Suprapubic skin (tissue), 4 donors: ENCODE measurements at regions not wholly inside any gene's neighbourhood (a gene's known extent, or its start where the extent isn't known, plus 50 kb on each side); places are given as distances from the start of the nearest gene placed in this dataset.
A peak's percentile ranks its signal among the peaks of the same experiment; 100 is the strongest.

ENCODE experiments used
- DNase-seq, 2 donors: peaks; one replicate each; pipeline ENCODE4 v3.0.0-alpha.2; 2019; ENCODE audit warnings: low spot score in 2 of 2
- H3K27ac ChIP-seq: fragments of 200-600 bp; sonication (generic); one replicate; pipeline ENCODE4 v1.5.1; 2019
- H3K27me3 ChIP-seq: fragments of 200-600 bp; sonication (generic); one replicate; pipeline ENCODE4 v1.5.1; 2019
- H3K36me3 ChIP-seq: fragments of 200-600 bp; sonication (generic); one replicate; pipeline ENCODE4 v1.5.1; 2019
- H3K4me1 ChIP-seq: fragments of 200-600 bp; sonication (generic); one replicate; pipeline ENCODE4 v1.5.1; 2019
- H3K4me3 ChIP-seq: fragments of 200-600 bp; sonication (generic); one replicate; pipeline ENCODE4 v1.5.1; 2019; ENCODE audit warnings: mild to moderate bottlenecking
- H3K9me3 ChIP-seq: fragments of 200-600 bp; sonication (generic); one replicate; pipeline ENCODE4 v1.5.1; 2019
- EP300 ChIP-seq: sonication (generic); formaldehyde crosslinking; IDR thresholded peaks from one replicate; pipeline ENCODE4 v1.6.1; 2017; ENCODE audit warnings: antibody characterized with exemption
- POLR2A ChIP-seq, 2 donors: fragments of 450-650 bp; IDR thresholded peaks; one replicate each; pipeline ENCODE4 v1.6.1; 2017; ENCODE audit warnings: antibody characterized with exemption in 2 of 2, mild to moderate bottlenecking in 2 of 2, moderate library complexity in 2 of 2
- POLR2AphosphoS5 ChIP-seq, 3 donors: sonication (generic); formaldehyde crosslinking; IDR thresholded peaks; one replicate each; pipeline ENCODE4 v1.6.1; 2017; ENCODE audit warnings: antibody characterized with exemption in 3 of 3
- WGBS: methylation state at CpG from one replicate; pipeline ENCODE4 v1.1.5; 2018; 5-methylcytosine and 5-hydroxymethylcytosine counted together
- TF ChIP-seq, protein P1 (sequence below), 2 donors: fragments of 200-600 bp in 1 of 2; fragments of 450-650 bp in 1 of 2; sonication (generic) in 1 of 2; IDR thresholded peaks; one replicate each; pipeline ENCODE4 v1.5.1; 2016 to 2019; ENCODE audit warnings: antibody characterized with exemption in 2 of 2, mild to moderate bottlenecking in 1 of 2, moderate library complexity in 1 of 2

DNA sequence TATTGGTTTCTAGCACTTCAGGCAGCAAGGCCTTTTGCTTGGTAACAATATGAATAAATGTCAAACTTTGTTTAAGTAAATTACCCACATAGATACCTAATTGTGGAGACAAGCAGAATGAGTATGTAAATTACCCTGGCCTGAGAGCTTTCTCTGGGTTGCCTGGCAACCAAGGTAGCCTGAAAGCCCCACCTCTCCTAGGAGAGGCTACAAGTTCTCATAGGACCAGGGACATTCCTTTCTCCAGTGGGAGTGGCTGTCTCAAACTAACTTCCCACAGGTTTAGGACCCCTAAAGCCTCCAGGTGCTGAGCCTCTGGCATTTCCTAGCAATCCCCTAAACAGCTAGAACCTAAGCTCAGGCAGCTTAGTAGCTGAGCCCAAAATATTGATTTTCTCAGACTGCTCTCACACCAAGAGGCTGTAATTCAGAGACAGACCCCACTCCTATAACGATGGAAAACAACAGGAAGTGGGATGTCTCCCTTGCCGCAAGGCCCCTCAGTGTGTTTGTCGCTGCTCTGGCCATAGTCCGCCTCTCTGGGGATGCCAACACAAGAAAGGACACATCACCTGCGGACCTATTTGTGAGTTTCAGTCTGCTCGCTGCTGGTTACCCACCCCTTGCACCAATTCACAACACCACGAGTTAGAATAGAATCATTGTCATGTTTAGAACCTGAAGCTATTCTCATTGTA is 207.3 kb downstream of the DLEU7 start:
- DNase-seq = no peak
- Histone ChIP-seq H3K27me3 (no peaks in the 10 kb centered on the region), H3K9me3 (no peaks in the 10 kb centered on the region), H3K4me3 (no peak overlapping the region), H3K27ac (peak overlapping the region; percentile 61), H3K36me3 (no peaks in the 10 kb centered on the region), H3K4me1 (peaks cover 6% of the 10 kb centered on the region)
- TF ChIP-seq POLR2A (IDR thresholded peaks at IDR 0.05) (no peak), POLR2AphosphoS5 (IDR thresholded peaks at IDR 0.05) (no peak), EP300 (no peak)
- TF ChIP-seq, protein P1, sequence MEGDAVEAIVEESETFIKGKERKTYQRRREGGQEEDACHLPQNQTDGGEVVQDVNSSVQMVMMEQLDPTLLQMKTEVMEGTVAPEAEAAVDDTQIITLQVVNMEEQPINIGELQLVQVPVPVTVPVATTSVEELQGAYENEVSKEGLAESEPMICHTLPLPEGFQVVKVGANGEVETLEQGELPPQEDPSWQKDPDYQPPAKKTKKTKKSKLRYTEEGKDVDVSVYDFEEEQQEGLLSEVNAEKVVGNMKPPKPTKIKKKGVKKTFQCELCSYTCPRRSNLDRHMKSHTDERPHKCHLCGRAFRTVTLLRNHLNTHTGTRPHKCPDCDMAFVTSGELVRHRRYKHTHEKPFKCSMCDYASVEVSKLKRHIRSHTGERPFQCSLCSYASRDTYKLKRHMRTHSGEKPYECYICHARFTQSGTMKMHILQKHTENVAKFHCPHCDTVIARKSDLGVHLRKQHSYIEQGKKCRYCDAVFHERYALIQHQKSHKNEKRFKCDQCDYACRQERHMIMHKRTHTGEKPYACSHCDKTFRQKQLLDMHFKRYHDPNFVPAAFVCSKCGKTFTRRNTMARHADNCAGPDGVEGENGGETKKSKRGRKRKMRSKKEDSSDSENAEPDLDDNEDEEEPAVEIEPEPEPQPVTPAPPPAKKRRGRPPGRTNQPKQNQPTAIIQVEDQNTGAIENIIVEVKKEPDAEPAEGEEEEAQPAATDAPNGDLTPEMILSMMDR (IDR thresholded peaks at IDR 0.05) = no peak
- WGBS = 87% methylated on average over 7 of the region's 7 CpGs

DNA sequence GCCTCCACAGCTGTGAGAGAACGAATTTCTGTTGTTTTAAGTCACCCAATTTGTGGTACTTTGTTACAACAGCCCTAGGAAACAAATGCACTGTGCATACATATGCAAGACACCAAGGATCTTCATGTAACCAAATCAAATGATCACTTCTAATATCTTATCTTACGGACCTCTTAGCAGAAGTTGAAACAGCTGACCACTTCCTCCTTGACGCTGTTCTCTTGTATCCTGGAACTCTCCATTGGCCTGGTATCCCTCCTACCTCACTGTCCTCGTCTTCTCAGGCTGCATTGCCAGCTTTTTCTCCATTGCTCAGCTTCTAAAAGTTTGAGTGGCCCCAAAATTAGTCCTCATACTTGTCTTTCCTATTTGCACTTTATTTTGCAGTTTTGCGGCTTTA is 200.4 kb downstream of the DLEU7 start:
- no peak for TF ChIP-seq POLR2AphosphoS5 (IDR thresholded peaks at IDR 0.05)
- no peak for TF ChIP-seq EP300
- no peak for TF ChIP-seq POLR2A (IDR thresholded peaks at IDR 0.05)
- TF ChIP-seq, protein P1 (IDR thresholded peaks at IDR 0.05) = no peak
- Histone ChIP-seq H3K27ac (no peak overlapping the region), H3K27me3 (no peaks in the 10 kb centered on the region), H3K4me1 (no peaks in the 10 kb centered on the region), H3K36me3 (no peaks in the 10 kb centered on the region), H3K9me3 (no peaks in the 10 kb centered on the region), H3K4me3 (no peak overlapping the region)
- 85% methylated on average over 5 of the region's 5 CpGs for WGBS
- DNase-seq = no peak

DNA sequence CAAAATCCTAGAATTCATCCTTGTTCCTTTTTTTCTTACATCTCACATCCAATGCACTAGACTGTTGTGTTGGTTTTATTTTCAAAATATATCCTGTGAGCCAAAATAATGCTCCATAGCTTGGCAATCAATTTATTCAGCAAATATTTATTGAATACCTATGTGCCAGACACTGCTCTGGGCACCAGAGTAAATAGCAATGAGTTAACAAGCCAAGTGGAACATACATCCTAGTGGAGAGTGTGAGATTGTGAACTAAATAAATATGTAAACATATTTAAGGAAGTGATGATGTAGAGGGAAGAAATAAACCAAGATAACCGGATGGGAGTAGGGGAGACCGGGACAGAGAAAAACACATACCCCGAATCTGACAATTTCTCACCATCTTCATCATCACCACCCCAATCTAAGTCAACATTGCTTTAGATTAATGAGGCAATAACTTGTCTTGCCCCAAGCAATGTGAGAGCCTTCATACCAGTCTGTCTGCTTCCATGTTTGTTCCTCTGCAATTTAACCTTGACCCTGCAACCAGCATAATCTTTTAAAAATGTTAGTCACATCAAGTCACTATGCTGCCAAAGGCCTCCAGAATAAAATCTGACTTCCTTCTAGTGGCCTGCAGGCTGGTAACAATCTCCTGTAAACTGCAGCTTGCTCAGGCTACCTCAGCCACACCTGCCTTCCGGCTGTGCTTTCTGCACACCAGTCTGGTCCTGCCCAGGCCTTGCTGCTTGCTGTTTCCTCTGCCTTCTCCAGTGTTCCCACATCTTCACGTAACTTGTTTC is 199.2 kb downstream of the DLEU7 start:
- Histone ChIP-seq H3K27ac (no peak overlapping the region), H3K36me3 (no peaks in the 10 kb centered on the region), H3K4me3 (no peak overlapping the region), H3K9me3 (no peaks in the 10 kb centered on the region), H3K27me3 (no peaks in the 10 kb centered on the region), H3K4me1 (no peaks in the 10 kb centered on the region)
- TF ChIP-seq POLR2AphosphoS5 (IDR thresholded peaks at IDR 0.05) (no peak), EP300 (no peak), POLR2A (IDR thresholded peaks at IDR 0.05) (no peak)
- TF ChIP-seq, protein P1 (IDR thresholded peaks at IDR 0.05) = no peak
- 73% methylated on average over 5 of the region's 5 CpGs for WGBS
- no peak for DNase-seq

DNA sequence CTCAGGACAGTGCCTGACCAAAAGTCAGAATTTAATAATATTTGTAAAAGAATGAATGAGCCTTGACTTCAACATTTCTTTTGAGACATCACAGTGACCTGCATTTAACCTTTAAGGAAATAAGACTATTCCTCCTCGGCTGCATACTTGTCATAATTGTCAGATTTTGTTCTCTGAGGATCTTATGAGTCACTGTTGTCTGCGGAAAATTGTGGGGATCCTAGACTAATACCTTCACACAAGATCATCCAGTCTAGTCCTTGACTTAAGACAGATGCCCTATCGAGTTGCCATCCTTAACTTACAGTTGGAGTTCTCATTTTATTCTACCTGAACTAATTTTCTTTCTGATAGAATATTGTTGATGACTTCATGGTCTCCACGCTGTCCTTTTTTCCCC is 198.4 kb downstream of the DLEU7 start:
- H3K27me3 ChIP-seq = no peaks in the 10 kb centered on the region
- no peak for DNase-seq
- H3K36me3 ChIP-seq = no peaks in the 10 kb centered on the region
- H3K9me3 ChIP-seq = no peaks in the 10 kb centered on the region
- no peak overlapping the region for H3K4me3 ChIP-seq
- TF ChIP-seq EP300 (no peak), POLR2A (IDR thresholded peaks at IDR 0.05) (no peak), POLR2AphosphoS5 (IDR thresholded peaks at IDR 0.05) (no peak)
- TF ChIP-seq, protein P1 (IDR thresholded peaks at IDR 0.05) = no peak
- 74% methylated on average over 4 of the region's 4 CpGs for WGBS
- H3K27ac ChIP-seq = no peak overlapping the region
- H3K4me1 ChIP-seq = no peaks in the 10 kb centered on the region

DNA sequence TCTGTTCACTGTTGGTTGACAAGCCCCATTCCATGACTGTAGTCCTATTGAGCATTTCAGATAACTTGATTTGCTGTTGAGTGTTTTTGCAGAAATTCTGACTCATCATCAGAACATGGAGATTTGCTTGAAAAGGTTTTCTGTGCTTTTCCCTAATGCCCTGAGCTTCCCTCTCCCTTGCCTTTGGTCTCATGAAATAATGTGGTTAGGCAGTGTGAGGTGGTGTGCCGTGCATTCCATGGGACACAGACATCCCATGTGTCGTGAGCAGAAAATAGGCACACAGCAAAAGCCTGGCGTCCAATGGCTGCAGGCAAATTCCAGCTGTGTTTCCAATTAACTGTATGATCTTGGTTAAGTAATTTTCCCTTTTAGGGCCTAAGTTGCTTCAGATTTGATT is 197.4 kb downstream of the DLEU7 start:
- Histone ChIP-seq H3K9me3 (no peaks in the 10 kb centered on the region), H3K27ac (no peak overlapping the region), H3K27me3 (no peaks in the 10 kb centered on the region), H3K4me1 (no peaks in the 10 kb centered on the region), H3K36me3 (no peaks in the 10 kb centered on the region), H3K4me3 (no peak overlapping the region)
- DNase-seq = no peak
- 85% methylated on average over 3 of the region's 3 CpGs for WGBS
- no peak for TF ChIP-seq EP300
- TF ChIP-seq POLR2AphosphoS5 (IDR thresholded peaks at IDR 0.05) = no peak
- TF ChIP-seq, protein P1 (IDR thresholded peaks at IDR 0.05) = no peak
- TF ChIP-seq POLR2A (IDR thresholded peaks at IDR 0.05) = no peak
